Endothelial cell of umbilical vein (primary cell): ENCODE measurements at regions not wholly inside any gene's neighbourhood (a gene's known extent, or its start where the extent isn't known, plus 50 kb on each side); places are given as distances from the start of the nearest gene placed in this dataset.

Experiments used
- BruUV-seq: library from RNA; stranded (reverse); fragments of 400-500 nt; replicated peaks from 2 replicates; lab custom pipeline; 2021; lab: Mats Ljungman, UMichigan
- CTCF ChIA-PET: fragments of 300-600, 350-600 bp; sonication (Branson Sonifier 250); formaldehyde crosslinking; loops from one replicate; lab custom pipeline; 2021; ENCODE audit warnings: antibody characterized with exemption, inconsistent platforms; lab: Charles Lee
- POLR2A ChIA-PET: fragments of 300-600, 350-600 bp; sonication (Branson Sonifier 250); formaldehyde crosslinking; loops from one replicate; lab custom pipeline; 2021; ENCODE audit warnings: antibody characterized with exemption, inconsistent platforms; lab: Charles Lee
- DNase-seq: peaks from one replicate; pipeline ENCODE4 v3.0.0-alpha.2; 2011; ENCODE audit warnings: low read depth, low spot score
- FAIRE-seq: peaks from 2 replicates; lab custom pipeline; 2011; peaks lifted over from hg19 to GRCh38; lab: Jason Lieb, UNC
- H2AFZ ChIP-seq: 2 replicates; pipeline ENCODE4 v1.6.0; 2012; ENCODE audit warnings: low read depth, low read length, control low read depth, inconsistent platforms
- H3K27ac ChIP-seq: 2 replicates; pipeline ENCODE4 v1.5.1; 2011; ENCODE audit warnings: low read depth, mild to moderate bottlenecking, control low read depth, low read length, moderate library complexity; ENCODE audit not compliant: insufficient read depth
- H3K27me3 ChIP-seq, 2 experiments: 2 replicates each; pipeline versions ENCODE4 v1.6.0 to v1.6.1; 2011; ENCODE audit warnings: low read length in 2 of 2, mixed read lengths in 1 of 2; ENCODE audit not compliant: control insufficient read depth in 2 of 2, insufficient read depth in 2 of 2
- H3K36me3 ChIP-seq, 2 experiments: 2 replicates in 1 of 2; 3 replicates in 1 of 2; pipeline ENCODE4 v1.5.1; 2011; ENCODE audit warnings: low read length in 2 of 2, mild to moderate bottlenecking in 1 of 2, moderate library complexity in 1 of 2; ENCODE audit not compliant: control insufficient read depth in 2 of 2, insufficient read depth in 2 of 2; ENCODE audit errors: extremely low read depth in 1 of 2
- H3K4me1 ChIP-seq: 3 replicates; pipeline ENCODE4 v1.5.1; 2011; ENCODE audit warnings: mild to moderate bottlenecking, low read length; ENCODE audit not compliant: control insufficient read depth, insufficient read depth; ENCODE audit errors: extremely low read depth
- H3K4me2 ChIP-seq: 2 replicates; pipeline ENCODE4 v1.6.1; 2011; ENCODE audit warnings: low read length, control low read depth, mixed read lengths; ENCODE audit not compliant: insufficient read depth
- H3K4me3 ChIP-seq, 3 experiments: fragments of 200-600 bp in 1 of 3; sonication (generic), shearing (Covaris generic) in 1 of 3; replicated peaks in 1 of 3; 2 replicates each; pipeline ENCODE4 v1.5.1; 2011 to 2016; ENCODE audit warnings: control low read depth in 3 of 3, low read length in 3 of 3, mild to moderate bottlenecking in 2 of 3, inconsistent platforms in 1 of 3, low read depth in 1 of 3, moderate library complexity in 1 of 3; ENCODE audit not compliant: insufficient read depth in 1 of 3
- H3K79me2 ChIP-seq: 2 replicates; pipeline ENCODE4 v1.6.0; 2012; ENCODE audit warnings: low read length, inconsistent platforms; ENCODE audit not compliant: control insufficient read depth, insufficient read depth
- H3K9ac ChIP-seq: replicated peaks from 2 replicates; pipeline ENCODE3; 2011; ENCODE audit warnings: low read length, control low read depth; ENCODE audit not compliant: insufficient read depth; ENCODE audit errors: extremely low read depth
- H3K9me1 ChIP-seq: replicated peaks from 3 replicates; pipeline ENCODE4 v1.6.0; 2011; ENCODE audit warnings: mild to moderate bottlenecking, low read length; ENCODE audit not compliant: control insufficient read depth, insufficient read depth; ENCODE audit errors: extremely low read depth
- H3K9me3 ChIP-seq: replicated peaks from 2 replicates; pipeline ENCODE4 v1.5.1; 2012; ENCODE audit warnings: low read length, inconsistent platforms; ENCODE audit not compliant: control insufficient read depth, insufficient read depth
- H4K20me1 ChIP-seq: replicated peaks from 2 replicates; pipeline ENCODE3; 2011; ENCODE audit warnings: mild to moderate bottlenecking, low read length; ENCODE audit not compliant: control insufficient read depth, insufficient read depth; ENCODE audit errors: extremely low read depth
- EZH2 ChIP-seq: IDR thresholded peaks from 2 replicates; pipeline ENCODE4 v1.6.1; 2012; ENCODE audit warnings: borderline replicate concordance, low read depth, mild to moderate bottlenecking, moderate library complexity, low read length, inconsistent platforms; ENCODE audit not compliant: severe bottlenecking
- FOS ChIP-seq: IDR thresholded peaks from 2 replicates; pipeline ENCODE4 v1.6.1; 2011; ENCODE audit warnings: mild to moderate bottlenecking, low read length, moderate library complexity, borderline replicate concordance; ENCODE audit not compliant: insufficient read depth
- GATA2 ChIP-seq: IDR thresholded peaks from 2 replicates; pipeline ENCODE4 v1.7.0; 2011; ENCODE audit warnings: low read depth, mild to moderate bottlenecking, moderate library complexity, mixed read lengths, low read length; ENCODE audit not compliant: insufficient read length, insufficient read depth
- JUN ChIP-seq: IDR thresholded peaks from 2 replicates; pipeline ENCODE4 v1.6.1; 2011; ENCODE audit warnings: borderline replicate concordance, low read depth; ENCODE audit not compliant: insufficient read length, insufficient read depth
- MAX ChIP-seq: IDR thresholded peaks from 2 replicates; pipeline ENCODE4 v1.6.1; 2011; ENCODE audit not compliant: insufficient read depth, insufficient read length
- MYC ChIP-seq: IDR thresholded peaks from one replicate; pipeline ENCODE4 v1.6.1; 2011; ENCODE audit warnings: mild to moderate bottlenecking, low read depth, low read length
- POLR2A ChIP-seq: IDR thresholded peaks from 2 replicates; pipeline ENCODE4 v1.6.1; 2012; ENCODE audit warnings: low read depth, mild to moderate bottlenecking, control low read depth, low read length
- POLR2AphosphoS5 ChIP-seq: IDR thresholded peaks from 2 replicates; pipeline ENCODE4 v1.6.1; 2012; ENCODE audit warnings: low read depth, mild to moderate bottlenecking, control low read depth, low read length, moderate library complexity; ENCODE audit not compliant: insufficient read depth
- dilution Hi-C: fragments of 300-500 bp; cut with MboI; formaldehyde crosslinking; loops from one replicate; pipeline ENCODE4 v1.15.0; 2019; ENCODE audit warnings: low sequenced_read_pairs; ENCODE audit not compliant: extremely low pct_ligation_motif_present
- intact Hi-C: fragments of 100-400 bp; cut with micrococcal nuclease; formaldehyde crosslinking; loops from one replicate; pipeline ENCODE4 v1.10.0; 2022
- TF ChIP-seq, protein P1 (sequence below), 2 donors: IDR thresholded peaks; 1 replicate in 1 of 2; 2 replicates in 1 of 2; pipeline ENCODE4 v1.5.1; 2011; ENCODE audit warnings: low read length in 2 of 2, mild to moderate bottlenecking in 2 of 2, moderate library complexity in 2 of 2, control low read depth in 1 of 2, inconsistent platforms in 1 of 2, low read depth in 1 of 2; ENCODE audit not compliant: insufficient read depth in 1 of 2; ENCODE audit errors: extremely low read depth in 1 of 2

DNA sequence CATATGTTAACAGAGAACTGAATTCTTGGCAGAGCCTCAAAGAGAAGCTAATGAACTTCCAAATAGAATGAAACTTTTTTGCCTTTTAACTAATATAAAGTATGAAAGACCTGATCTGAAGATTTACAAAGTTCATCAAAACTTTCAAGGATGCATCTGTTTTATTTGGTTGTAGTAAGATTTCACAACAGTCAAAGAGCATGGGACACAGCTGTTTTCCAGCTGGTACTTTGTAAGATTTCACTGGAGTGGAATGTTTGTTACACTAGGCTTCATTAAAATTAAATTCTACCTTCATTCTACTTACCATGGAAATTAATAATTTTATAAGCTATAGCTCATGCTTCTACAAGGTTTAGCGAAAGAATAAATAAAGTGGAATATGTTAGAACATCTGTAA lies 351.2 kb downstream of the SLC6A15 start:
- no peaks in the 10 kb centered on the region for H3K4me1 ChIP-seq
- no peak for DNase-seq
- H3K9ac ChIP-seq, result no peak overlapping the region
- H3K4me2 ChIP-seq, result no peak overlapping the region
- no peak overlapping the region for H3K27ac ChIP-seq
- H3K36me3 ChIP-seq, result no peaks in the 10 kb centered on the region
- H3K9me1 ChIP-seq, result no peaks in the 10 kb centered on the region
- H3K4me3 ChIP-seq, result no peak overlapping the region
- H3K79me2 ChIP-seq, result no peaks in the 10 kb centered on the region
- H3K27me3 ChIP-seq, result no peaks in the 10 kb centered on the region
- no peaks in the 10 kb centered on the region for H4K20me1 ChIP-seq
- dilution Hi-C loops, result no loop called here
- ChIA-PET POLR2A (no interaction called here), CTCF (no interaction called here)
- TF ChIP-seq, protein P1, sequence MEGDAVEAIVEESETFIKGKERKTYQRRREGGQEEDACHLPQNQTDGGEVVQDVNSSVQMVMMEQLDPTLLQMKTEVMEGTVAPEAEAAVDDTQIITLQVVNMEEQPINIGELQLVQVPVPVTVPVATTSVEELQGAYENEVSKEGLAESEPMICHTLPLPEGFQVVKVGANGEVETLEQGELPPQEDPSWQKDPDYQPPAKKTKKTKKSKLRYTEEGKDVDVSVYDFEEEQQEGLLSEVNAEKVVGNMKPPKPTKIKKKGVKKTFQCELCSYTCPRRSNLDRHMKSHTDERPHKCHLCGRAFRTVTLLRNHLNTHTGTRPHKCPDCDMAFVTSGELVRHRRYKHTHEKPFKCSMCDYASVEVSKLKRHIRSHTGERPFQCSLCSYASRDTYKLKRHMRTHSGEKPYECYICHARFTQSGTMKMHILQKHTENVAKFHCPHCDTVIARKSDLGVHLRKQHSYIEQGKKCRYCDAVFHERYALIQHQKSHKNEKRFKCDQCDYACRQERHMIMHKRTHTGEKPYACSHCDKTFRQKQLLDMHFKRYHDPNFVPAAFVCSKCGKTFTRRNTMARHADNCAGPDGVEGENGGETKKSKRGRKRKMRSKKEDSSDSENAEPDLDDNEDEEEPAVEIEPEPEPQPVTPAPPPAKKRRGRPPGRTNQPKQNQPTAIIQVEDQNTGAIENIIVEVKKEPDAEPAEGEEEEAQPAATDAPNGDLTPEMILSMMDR (IDR thresholded peaks at IDR 0.05; ENCODE audit: extremely low read depth in 1 of 2, insufficient read depth in 1 of 2, low read depth in 1 of 2, low read length in 2 of 2), result no peak
- TF ChIP-seq MYC (no peak), POLR2A (no peak), MAX (no peak), EZH2 (no peak), GATA2 (no peak), POLR2AphosphoS5 (no peak), JUN (no peak), FOS (no peak)
- BruUV-seq, result no TSS peak
- no peak for FAIRE-seq
- intact Hi-C loops, result no loop called here
- H3K9me3 ChIP-seq, result no peaks in the 10 kb centered on the region
- H2AFZ ChIP-seq, result no peak overlapping the region
